ENCODE measurements at regions not wholly inside any gene's neighbourhood (a gene's known extent, or its start where the extent isn't known, plus 50 kb on each side); places are given as distances from the start of the nearest gene placed in this dataset.
"Not testable (repeated sequence)": the region's sequence is repeated elsewhere in the genome, so short reads cannot be mapped to it uniquely, and the experiment has no call there.

- no peak for DNase-seq (ENCODE audit: low spot score)
Observed at GRCh38 chr3:139095803-139096466, 51.2 kb upstream of the PRR23C start.

- DNase-seq (ENCODE audit: low spot score) = no peak
Observed at GRCh38 chr3:139096670-139097069, 52.0 kb upstream of the PRR23C start.

GRCh38 chr3:139098391-139098790 is 53.7 kb upstream of the PRR23C start:
- DNase-seq (ENCODE audit: low spot score) = no peak

GRCh38 chr3:139099968-139100817 is 55.5 kb upstream of the PRR23C start:
- DNase-seq (ENCODE audit: low spot score) = no peak

- no peak for DNase-seq (ENCODE audit: low spot score)
Observed at GRCh38 chr3:139100821-139101220, 56.1 kb upstream of the PRR23C start.

GRCh38 chr3:139101396-139101795 is 56.7 kb upstream of the PRR23C start:
- DNase-seq (ENCODE audit: low spot score) = no peak

GRCh38 chr3:139103484-139103883 is 58.8 kb upstream of the PRR23C start:
- DNase-seq (ENCODE audit: low spot score) = no peak

GRCh38 chr3:139104062-139104461 is 59.4 kb upstream of the PRR23C start:
- DNase-seq (ENCODE audit: low spot score) = no peak

GRCh38 chr3:139105154-139105702 is 60.5 kb upstream of the PRR23C start:
- no peak for DNase-seq (ENCODE audit: low spot score)

GRCh38 chr3:139106013-139106932 is 61.6 kb upstream of the PRR23C start:
- DNase-seq (ENCODE audit: low spot score) = no peak

- DNase-seq (ENCODE audit: low spot score) = no peak
Observed at GRCh38 chr3:139107424-139108252, 62.9 kb upstream of the PRR23C start.

GRCh38 chr3:139108253-139108969 is 63.7 kb upstream of the PRR23C start:
- DNase-seq (ENCODE audit: low spot score) = no peak

GRCh38 chr3:139109271-139109670 is 64.6 kb upstream of the PRR23C start:
- no peak for DNase-seq (ENCODE audit: low spot score)

GRCh38 chr3:139110072-139110830 is 65.6 kb upstream of the PRR23C start:
- no peak for DNase-seq (ENCODE audit: low spot score)

GRCh38 chr3:139110929-139111328 is 66.2 kb upstream of the PRR23C start:
- DNase-seq (ENCODE audit: low spot score) = not testable (repeated sequence)

GRCh38 chr3:139111392-139112229 is 66.9 kb upstream of the PRR23C start:
- peak; percentile 65 for DNase-seq (ENCODE audit: low spot score)

- no peak for DNase-seq (ENCODE audit: low spot score)
Observed at GRCh38 chr3:139112230-139112558, 67.5 kb upstream of the PRR23C start.

- DNase-seq (ENCODE audit: low spot score) = peak; percentile 13
Observed at GRCh38 chr3:139113231-139113992, 68.7 kb upstream of the PRR23C start.
